ENCODE measurements at regions not wholly inside any gene's neighbourhood (a gene's known extent, or its start where the extent isn't known, plus 50 kb on each side); places are given as distances from the start of the nearest gene placed in this dataset.

GRCh38 chr3:89973156-89973555 lies 865.7 kb downstream of the EPHA3 start:
- no peak for TF ChIP-seq REST (IDR thresholded peaks at IDR 0.05; ENCODE audit: insufficient read depth in 1 of 2, low read depth in 2 of 2, low read length in 2 of 2)
- no peak for TF ChIP-seq SIN3A (IDR thresholded peaks at IDR 0.05; ENCODE audit: borderline replicate concordance, insufficient read depth, low read length)
- no peak for TF ChIP-seq POLR2AphosphoS5 (IDR thresholded peaks at IDR 0.05; ENCODE audit: low read depth, low read length)
- TF ChIP-seq TAF1 (IDR thresholded peaks at IDR 0.05; ENCODE audit: borderline replicate concordance, insufficient read depth, low read length), result no peak
- no peak for TF ChIP-seq FOXP2 (optimal IDR thresholded peaks at IDR 0.05; ENCODE audit: borderline replicate concordance, extremely low read depth, extremely low read length, insufficient read depth)

GRCh38 chr3:89974903-89975519 lies 867.6 kb downstream of the EPHA3 start:
- TF ChIP-seq REST (IDR thresholded peaks at IDR 0.05; ENCODE audit: insufficient read depth in 1 of 2, low read depth in 2 of 2, low read length in 2 of 2) (no peak), FOXP2 (optimal IDR thresholded peaks at IDR 0.05; ENCODE audit: borderline replicate concordance, extremely low read depth, extremely low read length, insufficient read depth) (no peak), TAF1 (IDR thresholded peaks at IDR 0.05; ENCODE audit: borderline replicate concordance, insufficient read depth, low read length) (no peak), SIN3A (IDR thresholded peaks at IDR 0.05; ENCODE audit: borderline replicate concordance, insufficient read depth, low read length) (no peak), POLR2AphosphoS5 (IDR thresholded peaks at IDR 0.05; ENCODE audit: low read depth, low read length) (no peak)

GRCh38 chr3:89983449-89983848 lies 876.0 kb downstream of the EPHA3 start:
- TF ChIP-seq REST (IDR thresholded peaks at IDR 0.05; ENCODE audit: insufficient read depth in 1 of 2, low read depth in 2 of 2, low read length in 2 of 2) (no peak), SIN3A (IDR thresholded peaks at IDR 0.05; ENCODE audit: borderline replicate concordance, insufficient read depth, low read length) (no peak), TAF1 (IDR thresholded peaks at IDR 0.05; ENCODE audit: borderline replicate concordance, insufficient read depth, low read length) (no peak), POLR2AphosphoS5 (IDR thresholded peaks at IDR 0.05; ENCODE audit: low read depth, low read length) (no peak), FOXP2 (optimal IDR thresholded peaks at IDR 0.05; ENCODE audit: borderline replicate concordance, extremely low read depth, extremely low read length, insufficient read depth) (no peak)

GRCh38 chr3:90005281-90005847 lies 897.9 kb downstream of the EPHA3 start:
- TF ChIP-seq REST (IDR thresholded peaks at IDR 0.05; ENCODE audit: insufficient read depth in 1 of 2, low read depth in 2 of 2, low read length in 2 of 2) (no peak), FOXP2 (optimal IDR thresholded peaks at IDR 0.05; ENCODE audit: borderline replicate concordance, extremely low read depth, extremely low read length, insufficient read depth) (no peak), SIN3A (IDR thresholded peaks at IDR 0.05; ENCODE audit: borderline replicate concordance, insufficient read depth, low read length) (no peak), POLR2AphosphoS5 (IDR thresholded peaks at IDR 0.05; ENCODE audit: low read depth, low read length) (no peak), TAF1 (IDR thresholded peaks at IDR 0.05; ENCODE audit: borderline replicate concordance, insufficient read depth, low read length) (no peak)
